ENCODE measurements at regions not wholly inside any gene's neighbourhood (a gene's known extent, or its start where the extent isn't known, plus 50 kb on each side); places are given as distances from the start of the nearest gene placed in this dataset.
"Not testable (repeated sequence)": the region's sequence is repeated elsewhere in the genome, so short reads cannot be mapped to it uniquely, and the experiment has no call there.

- DNase-seq: no peak
- Mint-ChIP-seq H3K27me3 (no peaks in the 10 kb centered on the region), H3K9me3 (peaks cover 5% of the 10 kb centered on the region), H3K36me3 (ENCODE audit: low read depth) (no peaks in the 10 kb centered on the region), H3K27ac (no peak overlapping the region), H3K4me1 (no peaks in the 10 kb centered on the region), H3K4me3 (no peak overlapping the region)
- intact Hi-C loops (cut with micrococcal nuclease): no loop called here
Measured at GRCh38 chr5:179404321-179405053, 59.2 kb upstream of the ADAMTS2 start.

- Mint-ChIP-seq H3K4me3 (no peak overlapping the region), H3K27ac (no peak overlapping the region), H3K27me3 (no peaks in the 10 kb centered on the region), H3K36me3 (ENCODE audit: low read depth) (peaks cover under 1% of the 10 kb centered on the region), H3K9me3 (peaks cover 7% of the 10 kb centered on the region), H3K4me1 (no peaks in the 10 kb centered on the region)
- intact Hi-C loops (cut with micrococcal nuclease): no loop called here
- DNase-seq: no peak
Measured at GRCh38 chr5:179403426-179404147, 58.3 kb upstream of the ADAMTS2 start.

- H3K4me3 Mint-ChIP-seq; DNase-seq; H3K4me1 Mint-ChIP-seq; H3K36me3 Mint-ChIP-seq (ENCODE audit: low read depth); H3K27me3 Mint-ChIP-seq; intact Hi-C loops (cut with micrococcal nuclease); H3K27ac Mint-ChIP-seq: not testable (repeated sequence)
- H3K9me3 Mint-ChIP-seq: peaks cover 11% of the 10 kb centered on the region
Measured at GRCh38 chr5:179400435-179400834, 55.2 kb upstream of the ADAMTS2 start.

- Mint-ChIP-seq H3K4me3 (no peak overlapping the region), H3K27ac (no peak overlapping the region), H3K27me3 (no peaks in the 10 kb centered on the region), H3K36me3 (ENCODE audit: low read depth) (peaks cover 2% of the 10 kb centered on the region), H3K4me1 (no peaks in the 10 kb centered on the region), H3K9me3 (peaks cover 14% of the 10 kb centered on the region)
- DNase-seq: no peak
- intact Hi-C loops (cut with micrococcal nuclease): no loop called here
Measured at GRCh38 chr5:179400020-179400419, 54.8 kb upstream of the ADAMTS2 start.

GRCh38 chr5:179399327-179399726, 54.1 kb upstream of the ADAMTS2 start:
- H3K4me1 Mint-ChIP-seq; intact Hi-C loops (cut with micrococcal nuclease); H3K27me3 Mint-ChIP-seq; H3K27ac Mint-ChIP-seq; DNase-seq; H3K36me3 Mint-ChIP-seq (ENCODE audit: low read depth); H3K4me3 Mint-ChIP-seq: not testable (repeated sequence)
- peaks cover 14% of the 10 kb centered on the region for H3K9me3 Mint-ChIP-seq

GRCh38 chr5:179397516-179397915, 52.3 kb upstream of the ADAMTS2 start:
- Mint-ChIP-seq H3K36me3 (ENCODE audit: low read depth) (peaks cover 2% of the 10 kb centered on the region), H3K27me3 (no peaks in the 10 kb centered on the region), H3K4me3 (no peak overlapping the region), H3K9me3 (peaks cover 19% of the 10 kb centered on the region), H3K27ac (no peak overlapping the region), H3K4me1 (no peaks in the 10 kb centered on the region)
- intact Hi-C loops (cut with micrococcal nuclease): no loop called here
- DNase-seq: no peak

Measured in activated CD4-positive, alpha-beta T cell treated with anti-CD3 and anti-CD28 coated beads, Interleukin-2, amount 10 ng/mL, durations not matched to agents 24 days and 14 days (primary cell).